ENCODE measurements at regions not wholly inside any gene's neighbourhood (a gene's known extent, or its start where the extent isn't known, plus 50 kb on each side); places are given as distances from the start of the nearest gene placed in this dataset.

- ATAC-seq (no peak), DNase-seq (ENCODE audit: extremely low read depth in 1 of 4, low spot score in 3 of 4) (no peak), FAIRE-seq (no peak)
- TF ChIP-seq NR2F6 (CRISPR knock-in tag; IDR thresholded peaks at IDR 0.05) (no peak), ZNF778 (CRISPR knock-in tag; IDR thresholded peaks at IDR 0.05) (no peak)
- Histone ChIP-seq H3K4me3 (no peak overlapping the region), H2AFZ (ENCODE audit: low read depth, low read length) (no peak overlapping the region), H3K79me2 (ENCODE audit: control insufficient read depth, insufficient read depth, low read length) (no peaks in the 10 kb centered on the region), H3K27ac (ENCODE audit: extremely low read depth, low read depth, low read length) (no peak overlapping the region), H3K36me3 (ENCODE audit: control insufficient read depth, insufficient read depth, low read length) (no peaks in the 10 kb centered on the region), H3K9ac (ENCODE audit: insufficient read depth in 1 of 2, low read depth in 2 of 2, low read length in 2 of 2) (no peak overlapping the region), H3K27me3 (ENCODE audit: control insufficient read depth in 2 of 2, insufficient read depth in 2 of 2, low read length in 2 of 2) (no peaks in the 10 kb centered on the region), H4K20me1 (replicated peaks; ENCODE audit: control insufficient read depth, insufficient read depth, low read length) (no peaks in the 10 kb centered on the region), H3K9me1 (ENCODE audit: control insufficient read depth, insufficient read depth, low read length) (no peaks in the 10 kb centered on the region), H3K4me1 (replicated peaks in 1 of 2; ENCODE audit: control insufficient read depth in 2 of 2, insufficient read depth in 2 of 2, low read length in 2 of 2) (no peaks in the 10 kb centered on the region), H3K9me3 (replicated peaks; ENCODE audit: control insufficient read depth, insufficient read depth, low read depth, low read length) (no peaks in the 10 kb centered on the region), H3K4me2 (ENCODE audit: insufficient read depth, low read length) (no peak overlapping the region)
- WGBS (ENCODE audit: insufficient coverage, low coverage, missing lambda C conversion rate): 28% methylated on average over 2 of the region's 2 CpGs
- BruUV-seq (replicated peaks): no TSS peak
- in situ Hi-C loops (cut with MboI): no loop called here
- ChIA-PET CTCF (ENCODE audit: low intra/inter-chr PET ratio) (no interaction called here), POLR2A (no interaction called here)
- intact Hi-C loops (cut with micrococcal nuclease): no loop called here
Measured at GRCh38 chr5:19193631-19194030, 794.4 kb downstream of the CDH18 start.

GRCh38 chr5:19196631-19197030 is 791.4 kb downstream of the CDH18 start:
- no peaks in the 10 kb centered on the region for H3K9me1 ChIP-seq (ENCODE audit: control insufficient read depth, insufficient read depth, low read length)
- no peak overlapping the region for H3K27ac ChIP-seq (ENCODE audit: extremely low read depth, low read depth, low read length)
- no peaks in the 10 kb centered on the region for H3K4me1 ChIP-seq (replicated peaks in 1 of 2; ENCODE audit: control insufficient read depth in 2 of 2, insufficient read depth in 2 of 2, low read length in 2 of 2)
- intact Hi-C loops (cut with micrococcal nuclease): no loop called here
- no peaks in the 10 kb centered on the region for H3K27me3 ChIP-seq (ENCODE audit: control insufficient read depth in 2 of 2, insufficient read depth in 2 of 2, low read length in 2 of 2)
- BruUV-seq (replicated peaks): no TSS peak
- FAIRE-seq: no peak
- no peaks in the 10 kb centered on the region for H3K36me3 ChIP-seq (ENCODE audit: control insufficient read depth, insufficient read depth, low read length)
- H3K79me2 ChIP-seq (ENCODE audit: control insufficient read depth, insufficient read depth, low read length): no peaks in the 10 kb centered on the region
- no peak overlapping the region for H2AFZ ChIP-seq (ENCODE audit: low read depth, low read length)
- H3K4me3 ChIP-seq: no peak overlapping the region
- no peaks in the 10 kb centered on the region for H4K20me1 ChIP-seq (replicated peaks; ENCODE audit: control insufficient read depth, insufficient read depth, low read length)
- H3K4me2 ChIP-seq (ENCODE audit: insufficient read depth, low read length): no peak overlapping the region
- TF ChIP-seq NCOA2 (IDR thresholded peaks at IDR 0.05; ENCODE audit: partially characterized antibody in 2 of 2): no peak
- peak; percentile 32 for TF ChIP-seq RFX1 (IDR thresholded peaks at IDR 0.05)
- TF ChIP-seq PTBP1 (IDR thresholded peaks at IDR 0.05; ENCODE audit: low read depth, low read length): no peak
- in situ Hi-C loops (cut with MboI): no loop called here
- DNase-seq (ENCODE audit: extremely low read depth in 1 of 4, low spot score in 3 of 4): no peak
- no peak for ATAC-seq
- H3K9me3 ChIP-seq (replicated peaks; ENCODE audit: control insufficient read depth, insufficient read depth, low read depth, low read length): no peaks in the 10 kb centered on the region
- CTCF ChIA-PET (ENCODE audit: low intra/inter-chr PET ratio): no interaction called here
- POLR2A ChIA-PET: no interaction called here
- H3K9ac ChIP-seq (ENCODE audit: insufficient read depth in 1 of 2, low read depth in 2 of 2, low read length in 2 of 2): no peak overlapping the region
